Neutrophil (primary cell): ENCODE measurements at regions not wholly inside any gene's neighbourhood (a gene's known extent, or its start where the extent isn't known, plus 50 kb on each side); places are given as distances from the start of the nearest gene placed in this dataset.

Source experiments
- H3K27ac ChIP-seq: fragments of 200-600 bp; sonication (generic); 2 replicates; pipeline ENCODE4 v1.5.1; 2016; ENCODE audit warnings: mild to moderate bottlenecking, moderate library complexity
- H3K27me3 ChIP-seq: fragments of 200-600 bp; sonication (generic); 2 replicates; pipeline ENCODE4 v1.6.0; 2016; ENCODE audit warnings: mild to moderate bottlenecking
- H3K36me3 ChIP-seq: fragments of 200-600 bp; sonication (generic); 2 replicates; pipeline ENCODE4 v1.5.1; 2017
- H3K4me1 ChIP-seq, 2 experiments: fragments of 200-600 bp in 1 of 2; sonication (generic) in 1 of 2; 1 replicate in 1 of 2; 2 replicates in 1 of 2; pipeline versions ENCODE4 v1.5.1 to v1.6.1; 2013 to 2016; ENCODE audit warnings: low read depth in 1 of 2, low read length in 1 of 2, mild to moderate bottlenecking in 1 of 2, moderate library complexity in 1 of 2; ENCODE audit not compliant: control insufficient read depth in 1 of 2, insufficient read depth in 1 of 2
- H3K4me3 ChIP-seq, 2 experiments: fragments of 200-600 bp in 1 of 2; sonication (generic) in 1 of 2; 1 replicate in 1 of 2; 2 replicates in 1 of 2; pipeline ENCODE4 v1.5.1; 2013 to 2016; ENCODE audit warnings: low read depth in 1 of 2, low read length in 1 of 2, mild to moderate bottlenecking in 1 of 2, moderate library complexity in 1 of 2
- H3K9me3 ChIP-seq: fragments of 200-600 bp; sonication (generic); 2 replicates; pipeline ENCODE4 v1.5.1; 2016
- CTCF ChIP-seq: fragments of 200-600 bp; sonication (generic); IDR thresholded peaks from 2 replicates; pipeline ENCODE4 v1.5.1; 2016; ENCODE audit warnings: antibody characterized with exemption

GRCh38 chr14:89053303-89053702 is 228.9 kb downstream of the TTC8 start:
- H3K36me3 ChIP-seq, result no peaks in the 10 kb centered on the region
- H3K27me3 ChIP-seq, result no peaks in the 10 kb centered on the region
- no peak overlapping the region for H3K27ac ChIP-seq
- no peaks in the 10 kb centered on the region for H3K9me3 ChIP-seq
- H3K4me3 ChIP-seq, result no peak overlapping the region
- no peaks in the 10 kb centered on the region for H3K4me1 ChIP-seq
- no peak for TF ChIP-seq CTCF

GRCh38 chr14:89056394-89056793 is 231.9 kb downstream of the TTC8 start:
- no peak overlapping the region for H3K27ac ChIP-seq
- H3K4me3 ChIP-seq, result no peak overlapping the region
- no peak for TF ChIP-seq CTCF
- H3K9me3 ChIP-seq, result no peaks in the 10 kb centered on the region
- H3K27me3 ChIP-seq, result no peaks in the 10 kb centered on the region
- no peaks in the 10 kb centered on the region for H3K36me3 ChIP-seq
- no peaks in the 10 kb centered on the region for H3K4me1 ChIP-seq

- Histone ChIP-seq H3K36me3 (no peaks in the 10 kb centered on the region), H3K9me3 (no peaks in the 10 kb centered on the region), H3K4me1 (no peaks in the 10 kb centered on the region), H3K27ac (no peak overlapping the region), H3K4me3 (no peak overlapping the region), H3K27me3 (no peaks in the 10 kb centered on the region)
- TF ChIP-seq CTCF, result no peak
Observed at GRCh38 chr14:89058697-89059096, 234.2 kb downstream of the TTC8 start.

- no peak for TF ChIP-seq CTCF
- Histone ChIP-seq H3K4me1 (no peaks in the 10 kb centered on the region), H3K27me3 (no peaks in the 10 kb centered on the region), H3K4me3 (no peak overlapping the region), H3K27ac (no peak overlapping the region), H3K36me3 (no peaks in the 10 kb centered on the region), H3K9me3 (no peaks in the 10 kb centered on the region)
Observed at GRCh38 chr14:89060191-89060590, 235.7 kb downstream of the TTC8 start.

- Histone ChIP-seq H3K4me3 (no peak overlapping the region), H3K4me1 (no peaks in the 10 kb centered on the region), H3K36me3 (no peaks in the 10 kb centered on the region), H3K9me3 (no peaks in the 10 kb centered on the region), H3K27ac (no peak overlapping the region), H3K27me3 (no peaks in the 10 kb centered on the region)
- no peak for TF ChIP-seq CTCF
Observed at GRCh38 chr14:89061696-89062095, 237.2 kb downstream of the TTC8 start.

GRCh38 chr14:89065879-89066278 is 241.4 kb downstream of the TTC8 start:
- TF ChIP-seq CTCF, result no peak
- Histone ChIP-seq H3K4me3 (no peak overlapping the region), H3K4me1 (no peaks in the 10 kb centered on the region), H3K9me3 (no peaks in the 10 kb centered on the region), H3K27me3 (no peaks in the 10 kb centered on the region), H3K36me3 (no peaks in the 10 kb centered on the region), H3K27ac (no peak overlapping the region)
